Heart right ventricle (tissue), 16 donors: ENCODE measurements at regions not wholly inside any gene's neighbourhood (a gene's known extent, or its start where the extent isn't known, plus 50 kb on each side); places are given as distances from the start of the nearest gene placed in this dataset.

Source experiments
- ATAC-seq, 8 donors: fragments of 200-7000 bp; cut with Tn5 transposase; one replicate each; pipeline ENCODE4 v1.9.1; 2020; ENCODE audit warnings: mild to moderate bottlenecking in 8 of 8, moderate library complexity in 8 of 8, moderate number of reproducible peaks in 1 of 8
- DNase-seq, 2 donors: peaks; one replicate each; pipeline ENCODE4 v3.0.0-alpha.2; 2020
- H3K27ac ChIP-seq, 10 donors: fragments of 200-600 bp; sonication (generic) in 2 of 10; one replicate each; pipeline versions ENCODE4 v1.5.0 to v1.8.0; 2020 to 2022; ENCODE audit warnings: mild to moderate bottlenecking in 3 of 10
- H3K27me3 ChIP-seq, 7 donors: fragments of 200-600 bp; one replicate each; pipeline ENCODE4 v1.8.0; 2021 to 2022; ENCODE audit warnings: mild to moderate bottlenecking in 2 of 7
- H3K36me3 ChIP-seq, 9 donors: fragments of 200-600 bp; sonication (generic) in 1 of 9; one replicate each; pipeline versions ENCODE4 v1.5.0 to v1.8.0; 2020 to 2022; ENCODE audit warnings: mild to moderate bottlenecking in 2 of 9
- H3K4me1 ChIP-seq, 9 donors: fragments of 200-600 bp; sonication (generic) in 1 of 9; one replicate each; pipeline versions ENCODE4 v1.5.0 to v1.8.0; 2020 to 2022; ENCODE audit warnings: mild to moderate bottlenecking in 4 of 9
- H3K4me3 ChIP-seq, 10 donors: fragments of 200-600 bp; sonication (generic) in 2 of 10; one replicate each; pipeline versions ENCODE4 v1.5.0 to v1.8.0; 2020 to 2022; ENCODE audit warnings: mild to moderate bottlenecking in 7 of 10, moderate library complexity in 2 of 10
- H3K9me3 ChIP-seq, 11 donors: fragments of 200-600 bp in 10 of 11; sonication (generic) in 2 of 11; one replicate each; pipeline versions ENCODE4 v1.5.0 to v1.8.0; 2013 to 2022; ENCODE audit warnings: mild to moderate bottlenecking in 2 of 11, control low read depth in 1 of 11, moderate library complexity in 1 of 11
- WGBS, 2 donors: extraction: QIAGEN DNeasy Blood & Tissue Kit; methylation state at CpG; one replicate each; pipeline ENCODE4 v1.1.7; 2013; ENCODE audit warnings: inconsistent platforms in 1 of 2; 5-methylcytosine and 5-hydroxymethylcytosine counted together
- intact Hi-C, 10 donors: fragments of 100-400 bp; cut with DNase I; formaldehyde crosslinking; loops; one replicate each; pipeline versions ENCODE4 v1.11.1 to v1.14.2; 2022
- TF ChIP-seq, protein P1 (sequence below), 9 donors: fragments of 200-600 bp; sonication (generic) in 2 of 9; IDR thresholded peaks; one replicate each; pipeline versions ENCODE4 v1.5.0 to v1.8.0; 2021 to 2022; ENCODE audit warnings: antibody characterized with exemption in 9 of 9, mild to moderate bottlenecking in 5 of 9, moderate library complexity in 1 of 9
- donor health status: Arrhythmogenic right ventricular cardiomyopathy.
- donor health status: ischemic (EF 13 %, LVEDD 7.1; RV severe dilation, severe dysfunction).
- donor health status: healthy with polysubstance abuse.
- donor health status: DM: no; HTN: yes; CAD: no.
- donor health status: DM: no; HTN: no; CAD: no.
- donor health status: ischemic (EF 25% LVEDD 6.9; RV normal size, moderate dysfunction).
- donor health status: ischemic (EF 25% LVEDD 5.7; RV mildly dilated, moderate dysfunction).
- donor health status: healthy.
- donor health status: DM: yes; HTN: yes; CAD: no.
- donor health status: Ischemic cardiomyopathy.
- donor health status: ischemic (EF 35%, LVEDD 5.7; RV mildly dilated, moderate dysfunction).
- donor health status: nonischemic (EF 11% LVEDD 7.7; RV severe dilation, severe dysfunction).
- donor health status: DM: yes; HTN: yes; CAD: no.
- donor health status: PGD.
- donor health status: ischemic (EF 29% LVEDD 5.4; RV normal size, mild dysfunction).
- donor health status: nonischemic (EF 23%, LVEDD 6.1; RV moderate dilation, normal function).

DNA sequence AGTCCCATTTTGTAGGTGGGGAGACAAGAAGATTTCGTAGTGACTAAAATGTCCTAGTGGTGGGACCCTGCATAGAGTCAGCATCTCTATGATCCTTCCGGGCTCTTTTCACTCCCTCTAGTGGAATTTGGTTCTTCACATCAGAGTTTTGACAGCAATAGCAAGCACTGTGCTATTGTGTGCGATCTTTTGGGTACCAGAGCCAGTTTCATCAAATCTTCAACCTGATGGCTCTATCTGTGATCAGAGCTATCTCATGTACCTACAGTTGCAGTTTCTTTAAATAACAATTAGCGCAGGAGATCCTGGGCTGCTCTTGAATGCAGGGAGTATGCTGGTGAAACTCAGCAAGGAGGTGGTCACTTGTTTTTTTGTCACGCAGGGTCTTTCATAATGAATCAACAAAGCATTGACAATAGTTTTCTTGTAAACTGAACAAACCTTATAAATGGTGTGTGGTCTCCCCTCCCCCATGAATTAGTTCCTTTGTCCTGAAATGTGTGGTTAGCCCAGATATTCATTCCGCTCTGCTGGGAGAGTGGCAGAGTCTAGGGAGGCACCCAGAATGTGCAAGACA lies 257.2 kb upstream of the SOX2 start:
- no peak overlapping the region for H3K4me3 ChIP-seq

DNA sequence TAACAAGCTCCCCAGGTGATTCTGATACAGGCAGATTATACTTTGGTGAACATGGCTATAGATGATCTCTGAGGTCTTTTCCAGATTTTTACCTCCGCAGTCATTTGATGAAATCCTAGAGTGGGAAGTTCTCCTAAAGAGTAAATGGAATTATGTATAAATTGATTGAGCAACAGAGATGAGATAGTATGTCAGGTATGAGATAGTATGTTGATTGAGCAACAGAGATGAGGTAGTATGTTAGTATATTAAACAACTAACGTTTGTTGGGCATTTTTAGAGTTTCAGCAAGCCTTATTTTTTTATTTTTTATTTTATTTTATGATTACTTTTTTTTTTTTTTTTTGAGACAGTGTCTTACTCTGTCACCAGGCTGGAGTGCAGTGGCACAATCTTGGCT lies 265.0 kb upstream of the SOX2 start:
- 72 to 75% methylated on average over 2 of the region's 2 CpGs for WGBS, 2 donors
- TF ChIP-seq, protein P1, sequence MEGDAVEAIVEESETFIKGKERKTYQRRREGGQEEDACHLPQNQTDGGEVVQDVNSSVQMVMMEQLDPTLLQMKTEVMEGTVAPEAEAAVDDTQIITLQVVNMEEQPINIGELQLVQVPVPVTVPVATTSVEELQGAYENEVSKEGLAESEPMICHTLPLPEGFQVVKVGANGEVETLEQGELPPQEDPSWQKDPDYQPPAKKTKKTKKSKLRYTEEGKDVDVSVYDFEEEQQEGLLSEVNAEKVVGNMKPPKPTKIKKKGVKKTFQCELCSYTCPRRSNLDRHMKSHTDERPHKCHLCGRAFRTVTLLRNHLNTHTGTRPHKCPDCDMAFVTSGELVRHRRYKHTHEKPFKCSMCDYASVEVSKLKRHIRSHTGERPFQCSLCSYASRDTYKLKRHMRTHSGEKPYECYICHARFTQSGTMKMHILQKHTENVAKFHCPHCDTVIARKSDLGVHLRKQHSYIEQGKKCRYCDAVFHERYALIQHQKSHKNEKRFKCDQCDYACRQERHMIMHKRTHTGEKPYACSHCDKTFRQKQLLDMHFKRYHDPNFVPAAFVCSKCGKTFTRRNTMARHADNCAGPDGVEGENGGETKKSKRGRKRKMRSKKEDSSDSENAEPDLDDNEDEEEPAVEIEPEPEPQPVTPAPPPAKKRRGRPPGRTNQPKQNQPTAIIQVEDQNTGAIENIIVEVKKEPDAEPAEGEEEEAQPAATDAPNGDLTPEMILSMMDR (IDR thresholded peaks at IDR 0.05), result no peak
- intact Hi-C loops, result no loop called here

More for the DNA sequence above, 257.2 kb upstream of the SOX2 start:
- H3K36me3 ChIP-seq, result no peaks in the 10 kb centered on the region
- TF ChIP-seq, protein P1 (IDR thresholded peaks at IDR 0.05), result no peak
- H3K27ac ChIP-seq, result no peak overlapping the region
- DNase-seq, result no peak
- no peaks in the 10 kb centered on the region for H3K27me3 ChIP-seq
- peaks cover 0 to 2% (median 0%) of the 10 kb centered on the region in 11 donors for H3K9me3 ChIP-seq
- no peaks in the 10 kb centered on the region for H3K4me1 ChIP-seq
- intact Hi-C loops, result no loop called here
- WGBS, 2 donors, result 71 to 77% methylated on average over 6 of the region's 6 CpGs
- no peak for ATAC-seq

DNA sequence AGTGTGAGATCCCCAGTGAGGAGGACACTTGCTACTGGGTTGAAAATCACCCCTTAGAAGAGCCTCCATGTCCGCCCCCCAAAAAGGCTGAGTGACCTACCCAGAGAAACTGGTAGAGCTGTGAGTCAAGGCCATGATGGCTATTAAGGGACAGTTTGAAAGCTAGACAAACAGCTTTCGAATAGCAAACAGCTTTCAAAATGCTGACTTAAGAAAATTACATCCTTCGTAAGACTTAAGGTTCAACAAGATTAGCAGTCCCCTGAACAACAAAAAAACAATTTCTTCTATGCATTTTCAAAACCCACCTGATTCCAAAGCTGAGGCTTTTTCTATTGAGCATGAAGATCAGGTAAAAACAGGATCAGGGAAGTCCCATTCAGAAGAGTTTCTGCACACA lies 269.7 kb upstream of the SOX2 start:
- 87 to 94% methylated on average over 3 of the region's 3 CpGs for WGBS, 2 donors
- Histone ChIP-seq H3K27ac (no peak overlapping the region), H3K4me3 (no peak overlapping the region), H3K9me3 (no peaks in the 10 kb centered on the region), H3K4me1 (no peaks in the 10 kb centered on the region), H3K36me3 (no peaks in the 10 kb centered on the region), H3K27me3 (no peaks in the 10 kb centered on the region)
- intact Hi-C loops, result no loop called here
- TF ChIP-seq, protein P1 (IDR thresholded peaks at IDR 0.05), result no peak
- ATAC-seq (no peak), DNase-seq (no peak)

More for the DNA sequence above, 265.0 kb upstream of the SOX2 start:
- H3K36me3 ChIP-seq, result no peaks in the 10 kb centered on the region
- H3K4me3 ChIP-seq, result no peak overlapping the region
- no peaks in the 10 kb centered on the region for H3K4me1 ChIP-seq
- no peak overlapping the region for H3K27ac ChIP-seq
- DNase-seq (no peak), ATAC-seq (no peak)
- no peaks in the 10 kb centered on the region for H3K27me3 ChIP-seq
- H3K9me3 ChIP-seq, result peaks cover 0 to 2% (median 0%) of the 10 kb centered on the region in 11 donors

DNA sequence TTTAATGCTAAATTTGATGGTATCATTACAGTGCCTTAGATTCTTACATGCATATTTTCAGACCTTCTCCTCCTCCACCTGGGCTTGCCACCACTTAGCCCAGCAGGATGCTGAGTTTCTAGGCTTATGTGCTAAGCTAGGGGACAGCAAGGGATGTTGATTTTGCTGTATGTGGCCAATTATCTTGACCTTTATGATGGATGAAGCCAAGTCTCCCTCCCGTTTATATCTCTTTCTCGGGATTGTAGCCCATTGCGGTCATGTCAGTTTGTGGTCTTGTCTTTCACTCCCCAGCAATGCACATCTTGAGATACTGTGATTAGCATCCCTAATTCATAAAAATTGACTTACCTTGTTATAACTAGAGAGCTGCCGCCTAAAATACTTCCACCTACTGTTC lies 278.7 kb upstream of the SOX2 start:
- no peaks in the 10 kb centered on the region for H3K36me3 ChIP-seq
- H3K27ac ChIP-seq, result no peak overlapping the region
- DNase-seq, result no peak
- no peak for ATAC-seq
- intact Hi-C loops, result no loop called here
- H3K4me1 ChIP-seq, result no peaks in the 10 kb centered on the region
- 78 to 79% methylated on average over 4 of the region's 4 CpGs for WGBS, 2 donors
- H3K27me3 ChIP-seq, result no peaks in the 10 kb centered on the region
- TF ChIP-seq, protein P1 (IDR thresholded peaks at IDR 0.05), result no peak
- no peaks in the 10 kb centered on the region for H3K9me3 ChIP-seq
- no peak overlapping the region for H3K4me3 ChIP-seq
